ENCODE measurements at regions not wholly inside any gene's neighbourhood (a gene's known extent, or its start where the extent isn't known, plus 50 kb on each side); places are given as distances from the start of the nearest gene placed in this dataset.

DNA sequence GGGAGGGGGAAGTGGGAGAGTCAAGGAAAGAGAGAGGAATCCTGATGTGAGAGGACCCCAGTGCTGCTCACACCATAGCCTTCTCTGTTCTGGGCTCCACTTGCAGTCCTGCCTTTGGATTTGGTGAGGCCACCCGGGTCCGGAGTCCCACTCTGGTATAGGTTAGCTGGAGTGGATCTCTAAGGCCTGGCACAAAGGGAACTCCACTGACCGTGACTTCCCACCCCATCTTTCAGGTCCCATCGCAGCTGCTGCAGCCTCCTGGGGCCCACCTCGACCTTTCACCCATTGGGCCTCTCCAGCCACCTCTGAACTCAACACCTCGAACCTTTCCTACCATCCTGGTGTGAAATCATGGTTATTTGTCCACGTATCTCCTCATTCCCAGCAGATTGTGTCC lies 324.4 kb downstream of the MATN1 start:
- TF ChIP-seq YY1 (IDR thresholded peaks at IDR 0.05; ENCODE audit: insufficient read depth, insufficient read length) (no peak), SUZ12 (IDR thresholded peaks at IDR 0.05; ENCODE audit: extremely low read depth, insufficient read depth, insufficient read length) (no peak)

All from NT2/D1 (cell line).